ENCODE measurements at regions not wholly inside any gene's neighbourhood (a gene's known extent, or its start where the extent isn't known, plus 50 kb on each side); places are given as distances from the start of the nearest gene placed in this dataset.

DNA sequence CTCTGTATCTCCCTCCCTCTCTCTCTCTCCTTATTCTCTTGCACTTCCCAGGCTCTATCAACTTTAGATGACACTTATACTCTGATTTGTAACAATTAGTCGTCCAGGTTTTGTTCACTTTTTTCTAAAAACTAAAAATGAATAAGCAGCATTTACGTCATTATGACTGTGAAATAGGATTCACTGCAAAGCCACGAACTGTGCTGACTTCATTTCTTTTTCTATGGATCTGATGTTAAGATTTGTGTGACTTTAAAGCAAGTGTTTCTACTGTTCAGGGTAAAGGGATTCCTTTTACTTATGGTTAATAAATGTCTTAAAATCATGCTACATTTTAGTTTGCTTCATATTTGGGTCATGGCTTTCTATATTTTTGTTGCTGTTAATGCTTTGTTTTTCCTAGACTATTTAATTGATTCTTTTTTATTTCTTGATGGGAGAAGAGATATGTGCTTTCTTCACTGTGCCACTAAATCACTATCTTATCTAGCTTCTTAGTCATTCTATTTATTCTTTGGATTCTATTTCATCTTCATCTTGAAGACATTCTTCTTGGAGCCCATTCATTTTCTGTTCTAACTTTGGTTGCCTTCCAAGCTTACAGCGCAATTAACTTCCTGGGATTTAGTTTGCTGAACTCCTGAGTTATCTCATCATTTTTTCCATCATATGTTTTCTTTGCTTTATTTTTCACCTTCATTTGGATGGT lies 480.4 kb upstream of the TRIB2 start:
- TF ChIP-seq, protein P1, sequence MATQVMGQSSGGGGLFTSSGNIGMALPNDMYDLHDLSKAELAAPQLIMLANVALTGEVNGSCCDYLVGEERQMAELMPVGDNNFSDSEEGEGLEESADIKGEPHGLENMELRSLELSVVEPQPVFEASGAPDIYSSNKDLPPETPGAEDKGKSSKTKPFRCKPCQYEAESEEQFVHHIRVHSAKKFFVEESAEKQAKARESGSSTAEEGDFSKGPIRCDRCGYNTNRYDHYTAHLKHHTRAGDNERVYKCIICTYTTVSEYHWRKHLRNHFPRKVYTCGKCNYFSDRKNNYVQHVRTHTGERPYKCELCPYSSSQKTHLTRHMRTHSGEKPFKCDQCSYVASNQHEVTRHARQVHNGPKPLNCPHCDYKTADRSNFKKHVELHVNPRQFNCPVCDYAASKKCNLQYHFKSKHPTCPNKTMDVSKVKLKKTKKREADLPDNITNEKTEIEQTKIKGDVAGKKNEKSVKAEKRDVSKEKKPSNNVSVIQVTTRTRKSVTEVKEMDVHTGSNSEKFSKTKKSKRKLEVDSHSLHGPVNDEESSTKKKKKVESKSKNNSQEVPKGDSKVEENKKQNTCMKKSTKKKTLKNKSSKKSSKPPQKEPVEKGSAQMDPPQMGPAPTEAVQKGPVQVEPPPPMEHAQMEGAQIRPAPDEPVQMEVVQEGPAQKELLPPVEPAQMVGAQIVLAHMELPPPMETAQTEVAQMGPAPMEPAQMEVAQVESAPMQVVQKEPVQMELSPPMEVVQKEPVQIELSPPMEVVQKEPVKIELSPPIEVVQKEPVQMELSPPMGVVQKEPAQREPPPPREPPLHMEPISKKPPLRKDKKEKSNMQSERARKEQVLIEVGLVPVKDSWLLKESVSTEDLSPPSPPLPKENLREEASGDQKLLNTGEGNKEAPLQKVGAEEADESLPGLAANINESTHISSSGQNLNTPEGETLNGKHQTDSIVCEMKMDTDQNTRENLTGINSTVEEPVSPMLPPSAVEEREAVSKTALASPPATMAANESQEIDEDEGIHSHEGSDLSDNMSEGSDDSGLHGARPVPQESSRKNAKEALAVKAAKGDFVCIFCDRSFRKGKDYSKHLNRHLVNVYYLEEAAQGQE (IDR thresholded peaks at IDR 0.05; ENCODE audit: insufficient read depth in 1 of 2, low read depth in 2 of 2, low read length in 1 of 2), result no peak
- TF ChIP-seq POLR2AphosphoS5 (IDR thresholded peaks at IDR 0.05; ENCODE audit: low read depth, low read length) (no peak), TCF7L2 (IDR thresholded peaks at IDR 0.05; ENCODE audit: low read depth, low read length) (no peak), SIN3A (IDR thresholded peaks at IDR 0.05; ENCODE audit: borderline replicate concordance, insufficient read depth, low read depth, low read length) (no peak)
- TF ChIP-seq, protein P2, sequence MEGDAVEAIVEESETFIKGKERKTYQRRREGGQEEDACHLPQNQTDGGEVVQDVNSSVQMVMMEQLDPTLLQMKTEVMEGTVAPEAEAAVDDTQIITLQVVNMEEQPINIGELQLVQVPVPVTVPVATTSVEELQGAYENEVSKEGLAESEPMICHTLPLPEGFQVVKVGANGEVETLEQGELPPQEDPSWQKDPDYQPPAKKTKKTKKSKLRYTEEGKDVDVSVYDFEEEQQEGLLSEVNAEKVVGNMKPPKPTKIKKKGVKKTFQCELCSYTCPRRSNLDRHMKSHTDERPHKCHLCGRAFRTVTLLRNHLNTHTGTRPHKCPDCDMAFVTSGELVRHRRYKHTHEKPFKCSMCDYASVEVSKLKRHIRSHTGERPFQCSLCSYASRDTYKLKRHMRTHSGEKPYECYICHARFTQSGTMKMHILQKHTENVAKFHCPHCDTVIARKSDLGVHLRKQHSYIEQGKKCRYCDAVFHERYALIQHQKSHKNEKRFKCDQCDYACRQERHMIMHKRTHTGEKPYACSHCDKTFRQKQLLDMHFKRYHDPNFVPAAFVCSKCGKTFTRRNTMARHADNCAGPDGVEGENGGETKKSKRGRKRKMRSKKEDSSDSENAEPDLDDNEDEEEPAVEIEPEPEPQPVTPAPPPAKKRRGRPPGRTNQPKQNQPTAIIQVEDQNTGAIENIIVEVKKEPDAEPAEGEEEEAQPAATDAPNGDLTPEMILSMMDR (IDR thresholded peaks at IDR 0.05), result no peak

Data from Panc1 (cell line).